ENCODE measurements at regions not wholly inside any gene's neighbourhood (a gene's known extent, or its start where the extent isn't known, plus 50 kb on each side); places are given as distances from the start of the nearest gene placed in this dataset.

- no peak for TF ChIP-seq CTCF (IDR thresholded peaks at IDR 0.05; ENCODE audit: low read depth, low read length, poor library complexity, severe bottlenecking)
- TF ChIP-seq EZH2phosphoT487 (IDR thresholded peaks at IDR 0.05; ENCODE audit: borderline replicate concordance, low read length): no peak
Measured at GRCh38 chr20:47993035-47993755, 207.9 kb upstream of the SULF2 start.
